ENCODE measurements at regions not wholly inside any gene's neighbourhood (a gene's known extent, or its start where the extent isn't known, plus 50 kb on each side); places are given as distances from the start of the nearest gene placed in this dataset.

DNA sequence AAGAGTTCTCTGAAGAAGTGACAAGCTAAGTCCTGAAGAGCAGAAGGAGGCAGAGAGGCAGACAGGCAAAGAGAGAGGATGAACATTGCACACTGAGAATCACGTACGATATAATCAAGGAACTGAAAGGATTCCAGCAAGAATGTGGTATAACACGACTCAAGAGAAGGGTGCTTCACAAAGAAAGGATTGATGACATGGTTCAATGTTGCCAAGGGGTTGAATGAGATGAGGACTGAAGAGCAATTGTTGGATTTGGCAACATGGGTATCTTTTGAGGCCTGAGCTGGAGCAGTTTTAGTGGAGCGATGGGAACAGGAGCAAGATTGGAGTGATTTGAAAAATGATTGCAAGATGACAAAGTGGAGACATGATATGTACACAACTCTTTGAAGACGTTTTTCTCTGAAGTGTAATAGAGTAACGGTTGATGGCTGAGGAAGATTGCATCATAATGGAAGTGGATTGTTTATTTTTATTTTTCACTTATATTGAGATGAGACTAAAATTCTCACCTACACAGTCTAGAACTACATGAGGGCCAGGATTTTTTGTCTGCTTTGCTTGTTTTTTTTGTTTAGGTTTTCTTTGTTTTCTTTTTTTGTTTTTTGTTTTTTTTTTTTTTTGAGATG lies 1049.9 kb upstream of the WWC1 start:
- DNase-seq = no peak

DNA sequence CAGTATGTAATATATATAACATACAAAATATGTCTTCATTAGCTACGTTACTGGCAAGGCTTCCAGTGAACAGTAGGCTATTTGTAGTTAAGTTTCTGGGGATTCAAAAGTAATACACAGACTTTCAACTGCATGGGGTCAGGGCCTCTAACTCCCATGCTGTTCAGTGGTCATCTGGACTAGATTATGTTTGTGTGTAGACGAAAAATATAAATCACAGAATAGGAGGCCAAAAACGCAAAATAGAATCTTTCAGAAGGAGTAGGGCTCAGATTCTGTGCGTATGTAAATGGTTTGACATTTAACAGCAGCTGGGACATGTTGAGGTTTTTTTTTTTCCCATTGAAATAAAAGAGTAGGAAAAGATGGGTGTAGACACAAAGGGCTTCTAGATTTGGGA lies 1048.7 kb upstream of the WWC1 start:
- DNase-seq = no peak

DNA sequence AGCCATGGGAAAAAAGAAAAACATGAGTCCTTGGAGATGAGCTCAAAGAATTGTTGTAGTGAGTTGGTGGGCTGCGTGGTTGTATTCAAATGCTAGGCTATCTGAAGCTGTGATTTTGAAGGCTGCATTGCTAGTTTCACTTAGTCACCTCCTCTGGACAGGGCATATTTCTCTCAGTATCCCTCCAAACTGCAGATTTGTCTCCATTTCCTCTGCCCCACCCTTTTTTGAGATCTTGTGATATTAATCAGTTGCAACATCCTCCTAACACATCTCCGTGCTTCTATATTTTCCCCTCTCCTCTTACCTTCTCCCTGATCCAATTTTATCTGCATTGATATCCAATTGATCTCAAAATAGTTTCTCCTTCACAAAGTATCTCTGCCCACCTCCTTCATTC lies 1048.0 kb upstream of the WWC1 start:
- DNase-seq = no peak

- DNase-seq = no peak
Measured at GRCh38 chr5:167244583-167244982, 1046.9 kb upstream of the WWC1 start.

DNA sequence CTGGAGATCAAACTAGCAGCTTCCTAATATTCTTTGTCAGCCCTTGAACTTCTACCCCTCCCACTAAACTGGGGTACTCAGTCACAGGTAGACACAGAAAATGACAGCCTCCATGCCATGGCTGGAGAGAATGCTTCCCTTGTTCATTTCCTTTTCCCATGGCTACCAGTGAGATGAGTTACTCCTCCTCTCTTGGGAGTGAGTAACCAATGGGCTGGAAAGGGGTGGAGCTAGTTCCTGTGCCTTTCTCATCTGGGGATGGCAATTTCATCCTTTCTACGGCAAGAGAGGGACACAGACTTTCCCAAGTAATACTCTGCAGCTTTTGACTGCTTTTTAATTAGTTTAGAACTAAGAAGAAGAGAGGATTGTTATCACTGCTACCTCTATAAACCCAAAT lies 1045.6 kb upstream of the WWC1 start:
- DNase-seq = no peak

DNA sequence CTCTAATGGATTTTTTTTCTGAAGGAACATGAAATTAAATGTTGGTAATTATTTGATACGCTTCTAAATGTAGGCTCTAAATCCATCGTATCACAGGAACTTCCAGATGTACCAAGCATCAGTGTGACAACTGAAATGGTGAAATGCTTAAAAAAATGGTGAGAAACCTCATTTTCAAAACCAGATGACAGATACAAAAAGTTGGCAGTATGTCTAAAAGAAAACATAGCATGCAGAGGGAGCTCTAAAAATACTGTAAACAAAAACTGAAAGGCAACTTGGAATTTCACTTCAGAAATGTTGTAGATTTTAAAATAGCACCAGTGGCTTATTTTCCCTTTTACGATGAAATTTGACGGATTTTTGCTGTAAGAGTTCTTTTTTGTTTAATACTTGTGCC lies 1043.6 kb upstream of the WWC1 start:
- DNase-seq = no peak

GRCh38 chr5:167248257-167248656 lies 1043.2 kb upstream of the WWC1 start:
- no peak for DNase-seq

GRCh38 chr5:167250996-167251395 lies 1040.4 kb upstream of the WWC1 start:
- DNase-seq = no peak

DNA sequence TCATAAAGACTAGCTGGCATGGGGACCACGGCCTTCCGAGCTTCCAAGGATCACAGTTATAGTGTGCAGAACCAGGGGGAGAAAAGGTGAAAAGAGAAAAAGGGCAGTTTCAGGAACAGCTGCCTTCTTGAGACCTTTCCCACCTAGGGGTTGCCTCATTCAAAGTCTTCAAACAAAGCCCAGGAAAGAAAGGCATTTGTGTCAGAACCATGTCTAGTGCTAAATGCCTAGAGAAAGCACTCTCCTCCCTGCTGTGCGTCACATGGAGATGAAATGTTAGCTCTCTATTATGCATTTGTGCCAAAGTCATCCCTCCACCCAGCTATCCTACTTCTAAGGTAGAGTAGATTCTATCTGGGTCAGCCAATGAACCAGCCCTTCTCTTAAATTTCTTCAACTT lies 1037.3 kb upstream of the WWC1 start:
- DNase-seq = no peak

- no peak for DNase-seq
Measured at GRCh38 chr5:167255926-167256325, 1035.5 kb upstream of the WWC1 start.

DNA sequence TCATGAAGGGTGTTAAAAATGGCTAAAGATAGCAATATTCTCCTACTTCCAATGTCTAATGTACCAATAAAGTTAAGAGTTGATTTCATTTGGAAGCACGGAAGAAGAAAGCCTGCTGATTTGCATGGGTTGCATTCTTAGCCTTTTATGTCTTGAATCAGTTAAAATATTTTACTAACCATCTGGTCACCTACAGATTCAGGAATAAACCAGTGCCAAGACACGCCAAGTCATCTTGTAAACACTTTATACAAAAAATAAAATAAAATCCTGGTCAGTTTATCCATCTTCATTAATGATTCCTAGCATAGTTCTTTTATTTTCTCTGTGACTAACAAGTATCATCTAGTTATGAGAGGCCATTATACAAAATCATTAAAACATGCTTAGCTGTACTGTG lies 1031.6 kb upstream of the WWC1 start:
- DNase-seq = no peak

DNA sequence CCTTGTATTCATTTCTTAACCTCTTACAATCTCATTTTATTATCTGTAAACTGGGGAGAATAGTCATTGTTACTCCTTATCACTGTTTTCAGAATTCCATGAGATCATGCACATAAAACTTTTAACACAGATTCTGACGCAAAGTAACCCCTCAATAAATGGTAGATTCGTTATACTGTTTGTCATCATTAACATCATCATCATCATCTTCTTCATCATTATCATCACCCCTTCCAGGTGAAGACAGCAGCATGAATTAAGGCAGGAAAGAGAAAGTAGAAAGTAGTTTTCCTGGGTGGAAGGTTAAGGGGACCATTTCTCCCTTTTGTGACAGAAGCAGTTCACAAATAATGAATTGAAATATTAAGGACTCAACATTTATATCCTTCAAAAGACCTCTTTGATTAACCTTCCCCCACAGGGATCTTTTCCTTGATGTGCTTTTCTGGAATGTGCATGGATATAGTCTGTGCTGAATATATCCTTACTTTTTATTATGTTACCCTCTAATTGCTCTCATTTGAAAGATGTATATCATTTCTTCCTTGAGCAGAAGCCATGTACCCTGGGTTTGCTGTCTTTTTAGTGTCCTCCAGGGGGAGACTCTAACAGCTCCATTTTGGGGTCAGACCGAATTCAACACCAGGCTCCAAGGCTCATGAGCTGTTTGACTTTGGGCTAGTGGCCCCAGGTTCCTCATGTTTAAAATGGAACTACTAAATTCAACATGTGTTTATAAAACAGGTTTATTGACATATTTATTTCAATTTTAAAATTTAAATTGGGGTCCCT lies 1029.9 kb upstream of the WWC1 start:
- no peak for DNase-seq

- DNase-seq = no peak
Measured at GRCh38 chr5:167263185-167263584, 1028.3 kb upstream of the WWC1 start.

DNA sequence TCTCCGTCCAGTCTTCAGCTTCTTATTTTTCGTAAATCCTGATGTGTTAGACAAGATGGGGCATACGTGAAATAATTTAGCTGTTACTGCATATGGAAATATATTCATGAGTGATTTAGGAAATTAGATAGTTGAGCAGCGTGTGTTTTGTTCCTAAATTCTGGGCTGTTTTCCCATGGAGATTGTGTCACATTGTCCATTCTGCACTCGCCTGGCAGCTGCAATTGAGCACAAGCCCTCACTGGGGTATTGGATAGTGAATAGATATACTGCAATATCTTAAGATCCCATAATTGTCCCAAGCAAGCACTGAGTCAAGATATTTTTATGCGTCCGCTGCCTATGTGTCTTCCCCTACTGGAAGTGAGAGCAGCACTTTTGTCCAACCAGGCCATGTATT lies 1027.1 kb upstream of the WWC1 start:
- DNase-seq = no peak

DNA sequence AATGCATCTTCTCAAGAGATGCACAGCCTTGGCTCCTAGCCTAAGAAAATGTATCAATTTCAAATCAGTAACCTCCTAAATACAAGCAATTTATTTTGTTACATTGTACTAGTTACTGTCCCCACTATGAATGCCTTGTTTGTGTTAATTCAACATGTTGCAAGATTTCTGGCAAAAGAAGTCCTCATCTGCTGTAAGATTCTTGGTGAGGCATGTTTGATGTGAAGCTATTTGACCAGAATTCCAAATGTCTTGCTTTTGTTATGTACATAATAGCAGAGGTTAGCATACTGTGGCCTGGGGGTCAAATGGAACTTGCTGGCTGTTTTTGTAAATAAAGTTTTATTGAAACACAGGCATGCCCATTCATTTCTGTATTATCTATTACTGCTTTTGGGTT lies 1023.1 kb upstream of the WWC1 start:
- DNase-seq = no peak

DNA sequence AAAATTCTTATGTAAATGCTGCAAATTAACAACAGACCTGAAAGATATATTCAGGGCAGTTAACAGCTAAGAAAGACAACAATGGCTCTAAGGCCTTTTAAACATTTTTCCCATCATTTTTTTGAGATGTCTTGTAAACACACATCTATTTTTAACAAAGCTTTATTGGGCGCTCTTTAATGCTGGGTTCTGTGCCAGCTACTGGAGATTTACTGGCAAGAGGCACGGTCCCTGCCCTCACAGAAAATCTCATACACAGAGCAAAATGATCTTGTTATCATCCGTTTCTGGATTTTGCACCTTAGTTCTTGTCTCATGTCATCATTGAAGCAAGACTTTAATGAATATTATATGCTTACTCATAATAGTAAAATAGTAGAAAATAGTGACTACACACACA lies 1022.3 kb upstream of the WWC1 start:
- DNase-seq = no peak

GRCh38 chr5:167271081-167271480 lies 1020.4 kb upstream of the WWC1 start:
- DNase-seq = no peak

- no peak for DNase-seq
Measured at GRCh38 chr5:167271511-167271910, 1019.9 kb upstream of the WWC1 start.

DNA sequence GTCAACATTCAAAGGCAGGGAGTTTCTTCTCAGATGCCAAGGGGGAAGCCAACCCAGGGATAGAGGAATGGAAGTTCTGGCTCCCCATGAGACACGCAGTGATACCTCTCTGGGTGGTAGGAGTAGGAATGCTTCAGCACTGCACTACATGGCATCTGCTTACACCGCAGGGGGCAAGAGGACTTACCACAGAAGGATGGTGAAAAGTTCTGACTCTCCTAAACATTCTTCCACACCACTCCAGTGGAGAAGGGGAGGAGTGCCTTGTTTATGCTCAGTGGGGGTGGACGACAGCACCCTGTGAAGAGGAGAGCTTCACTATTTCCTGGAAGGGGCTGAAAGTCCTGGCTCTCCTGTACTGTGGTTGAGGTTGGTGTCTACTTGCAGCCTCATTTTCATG lies 1011.3 kb upstream of the WWC1 start:
- DNase-seq = no peak

DNA sequence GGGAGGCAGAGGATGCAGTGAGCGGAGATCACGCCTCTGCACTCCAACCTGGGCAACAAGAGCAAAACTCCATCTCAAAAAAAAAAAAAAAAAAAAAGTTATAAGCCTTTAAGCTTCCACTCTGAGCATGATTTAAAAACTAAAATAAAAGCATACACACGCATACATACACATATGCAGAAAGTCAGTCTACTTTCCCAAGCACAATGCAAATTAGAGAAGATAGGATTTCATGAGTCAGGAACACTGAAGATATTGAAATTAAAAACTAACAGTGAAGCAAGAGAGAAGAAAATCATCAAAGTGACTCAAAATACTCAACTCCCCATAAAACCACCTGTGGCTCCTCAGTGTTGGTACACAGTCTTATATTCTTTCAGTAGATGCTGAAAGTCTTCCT lies 1009.5 kb upstream of the WWC1 start:
- no peak for DNase-seq

DNA sequence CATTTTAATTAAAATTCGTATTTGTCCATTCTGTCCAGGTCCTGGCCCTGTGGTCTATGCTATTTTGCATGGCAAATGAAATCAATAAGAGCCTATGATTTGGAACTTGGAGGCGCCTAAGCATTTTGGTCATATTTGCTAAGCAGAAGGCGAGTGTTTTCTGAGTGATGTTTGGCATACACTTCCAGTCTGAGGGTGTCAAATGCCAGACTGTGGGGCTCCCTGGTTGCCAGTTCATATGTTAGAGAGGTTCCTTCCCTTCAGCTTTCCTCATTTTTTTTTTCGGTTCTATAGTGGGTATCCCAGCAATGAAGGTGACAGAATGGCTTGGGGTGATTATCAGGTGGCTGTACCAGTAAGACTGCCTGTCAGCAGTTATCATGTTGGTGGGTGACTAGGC lies 1007.8 kb upstream of the WWC1 start:
- no peak for DNase-seq

DNA sequence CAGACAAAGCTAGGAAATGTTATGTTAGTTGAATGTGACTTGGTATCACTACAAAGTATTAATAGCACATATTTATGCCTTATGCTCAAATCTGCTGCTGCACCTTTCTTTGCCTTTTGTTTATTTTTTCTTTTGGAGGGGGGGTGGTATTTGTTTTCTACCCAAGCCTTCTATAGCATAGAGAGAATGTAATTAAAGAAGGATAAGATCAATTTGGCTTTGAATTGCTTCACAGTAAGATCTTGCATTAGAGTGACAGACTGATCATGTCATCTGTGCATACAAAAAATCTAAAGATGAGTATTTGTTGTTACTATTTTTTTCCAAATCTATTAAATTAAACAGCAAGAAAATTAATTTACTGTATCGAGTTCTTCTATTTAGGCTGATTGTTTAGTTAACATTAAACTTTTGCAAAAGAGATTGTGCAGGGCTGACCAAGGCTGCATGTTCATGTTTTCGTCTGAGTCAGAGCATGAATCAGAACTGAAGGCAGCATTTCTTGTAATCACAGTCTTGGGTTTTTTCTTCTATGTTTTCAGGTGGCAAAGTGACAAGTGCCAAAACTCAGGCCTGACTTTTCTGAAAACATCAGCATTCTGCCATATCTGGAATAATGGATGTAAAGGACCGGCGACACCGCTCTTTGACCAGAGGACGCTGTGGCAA lies 1007.1 kb upstream of the WWC1 start:
- no peak for DNase-seq

DNA sequence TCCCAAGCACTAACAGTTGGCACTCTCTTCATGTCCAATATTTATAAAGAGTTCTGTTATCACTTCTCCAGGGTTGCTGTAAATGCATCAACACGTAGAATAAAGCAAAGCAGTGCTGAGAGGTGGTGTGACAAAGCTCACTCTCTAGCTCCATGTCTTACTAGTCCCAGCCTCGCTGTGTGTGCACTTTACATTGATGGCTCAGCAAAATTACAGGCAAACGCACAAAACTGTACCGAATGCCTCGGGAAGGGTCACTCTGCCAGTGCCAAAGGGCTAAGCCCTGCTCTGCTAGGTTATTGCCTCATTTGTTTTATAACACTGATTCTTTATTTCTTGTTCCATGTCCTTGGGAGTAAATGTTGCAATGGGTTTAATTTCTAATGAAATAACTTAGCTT lies 1005.9 kb upstream of the WWC1 start:
- no peak for DNase-seq

GRCh38 chr5:167286891-167287290 lies 1004.6 kb upstream of the WWC1 start:
- DNase-seq = no peak
